ENCODE measurements at regions not wholly inside any gene's neighbourhood (a gene's known extent, or its start where the extent isn't known, plus 50 kb on each side); places are given as distances from the start of the nearest gene placed in this dataset.

DNA sequence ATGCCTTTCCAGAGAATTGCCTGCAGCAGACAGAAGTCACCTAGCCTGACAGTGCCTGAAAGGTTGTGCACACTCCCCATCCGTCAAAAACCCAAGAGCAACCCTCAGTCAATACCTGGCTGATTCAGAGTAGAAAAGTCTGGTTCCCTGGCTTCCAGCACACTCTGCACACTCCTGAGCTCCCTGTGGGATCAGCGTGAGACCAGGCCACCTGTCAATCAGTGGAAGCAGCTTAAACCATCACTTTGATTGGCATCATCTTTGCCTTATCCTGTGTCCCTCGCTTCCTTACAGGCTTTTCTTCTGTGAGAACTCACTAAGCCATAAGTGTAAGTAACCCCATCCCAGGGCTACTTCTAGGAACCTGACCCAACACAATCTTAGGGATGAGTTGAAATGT is 109.8 kb downstream of the ACTL7B start:
- TF ChIP-seq, protein P1, sequence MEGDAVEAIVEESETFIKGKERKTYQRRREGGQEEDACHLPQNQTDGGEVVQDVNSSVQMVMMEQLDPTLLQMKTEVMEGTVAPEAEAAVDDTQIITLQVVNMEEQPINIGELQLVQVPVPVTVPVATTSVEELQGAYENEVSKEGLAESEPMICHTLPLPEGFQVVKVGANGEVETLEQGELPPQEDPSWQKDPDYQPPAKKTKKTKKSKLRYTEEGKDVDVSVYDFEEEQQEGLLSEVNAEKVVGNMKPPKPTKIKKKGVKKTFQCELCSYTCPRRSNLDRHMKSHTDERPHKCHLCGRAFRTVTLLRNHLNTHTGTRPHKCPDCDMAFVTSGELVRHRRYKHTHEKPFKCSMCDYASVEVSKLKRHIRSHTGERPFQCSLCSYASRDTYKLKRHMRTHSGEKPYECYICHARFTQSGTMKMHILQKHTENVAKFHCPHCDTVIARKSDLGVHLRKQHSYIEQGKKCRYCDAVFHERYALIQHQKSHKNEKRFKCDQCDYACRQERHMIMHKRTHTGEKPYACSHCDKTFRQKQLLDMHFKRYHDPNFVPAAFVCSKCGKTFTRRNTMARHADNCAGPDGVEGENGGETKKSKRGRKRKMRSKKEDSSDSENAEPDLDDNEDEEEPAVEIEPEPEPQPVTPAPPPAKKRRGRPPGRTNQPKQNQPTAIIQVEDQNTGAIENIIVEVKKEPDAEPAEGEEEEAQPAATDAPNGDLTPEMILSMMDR (conservative IDR thresholded peaks at IDR 0.05; ENCODE audit: low read depth, low read length) = no peak
- no peak for TF ChIP-seq EZH2 (IDR thresholded peaks at IDR 0.05; ENCODE audit: low read length, unreplicated experiment)
